DMS53 treated with DMSO at 0.1 percent for 48 hours (cell line): ENCODE measurements at regions not wholly inside any gene's neighbourhood (a gene's known extent, or its start where the extent isn't known, plus 50 kb on each side); places are given as distances from the start of the nearest gene placed in this dataset.

Experiments used
- DNase-seq: peaks from one replicate; lab custom pipeline; 2025; ENCODE audit not compliant: unreplicated experiment; lab: John Stamatoyannopoulos, UW

DNA sequence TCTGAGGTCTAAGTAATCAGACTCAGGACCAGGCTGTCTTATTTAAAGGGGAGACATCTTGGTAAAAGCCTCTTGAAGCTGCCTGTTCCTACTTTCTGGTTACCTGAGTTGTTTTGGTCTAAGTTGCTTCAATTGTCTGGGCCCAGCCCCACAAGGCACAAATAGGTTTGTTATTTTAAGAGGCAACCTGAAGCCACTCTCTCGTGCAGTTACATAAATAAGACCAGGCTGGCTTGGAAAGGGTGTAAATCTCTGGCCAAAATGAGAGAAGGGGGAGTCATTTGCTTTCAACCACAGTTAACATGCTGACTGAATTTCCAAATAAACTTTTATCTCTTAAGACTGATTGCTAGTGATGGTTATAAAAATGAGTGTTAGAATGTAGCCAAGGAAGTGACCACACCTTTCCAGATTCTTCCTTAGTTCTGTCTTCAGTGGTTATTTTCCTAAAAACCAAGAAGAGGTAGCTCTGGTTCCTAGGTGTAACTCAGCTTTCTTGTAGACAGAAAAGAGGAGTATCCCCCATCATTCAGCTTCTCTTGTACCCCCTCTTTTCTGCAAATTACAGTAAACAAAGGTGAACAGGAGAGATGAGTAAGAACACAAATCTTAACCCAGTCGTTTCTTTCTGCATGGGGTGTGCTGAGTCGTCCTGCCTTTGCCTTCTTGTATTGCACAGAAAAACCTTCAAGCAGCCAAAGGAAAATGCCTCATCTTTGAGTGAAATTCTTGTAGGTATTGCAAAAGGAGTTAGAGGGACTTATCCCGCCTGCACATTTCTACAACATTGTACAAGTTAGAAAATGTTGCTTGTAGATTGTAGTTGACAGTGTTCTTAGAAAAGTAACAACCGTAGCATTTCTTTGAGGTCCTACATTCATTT lies 161.5 kb upstream of the NT5C1B start:
- DNase-seq: no peak

GRCh38 chr2:18749912-18750526 lies 160.7 kb upstream of the NT5C1B start:
- DNase-seq: peak; percentile 33

GRCh38 chr2:18745431-18746272 lies 156.3 kb upstream of the NT5C1B start:
- DNase-seq: no peak

DNA sequence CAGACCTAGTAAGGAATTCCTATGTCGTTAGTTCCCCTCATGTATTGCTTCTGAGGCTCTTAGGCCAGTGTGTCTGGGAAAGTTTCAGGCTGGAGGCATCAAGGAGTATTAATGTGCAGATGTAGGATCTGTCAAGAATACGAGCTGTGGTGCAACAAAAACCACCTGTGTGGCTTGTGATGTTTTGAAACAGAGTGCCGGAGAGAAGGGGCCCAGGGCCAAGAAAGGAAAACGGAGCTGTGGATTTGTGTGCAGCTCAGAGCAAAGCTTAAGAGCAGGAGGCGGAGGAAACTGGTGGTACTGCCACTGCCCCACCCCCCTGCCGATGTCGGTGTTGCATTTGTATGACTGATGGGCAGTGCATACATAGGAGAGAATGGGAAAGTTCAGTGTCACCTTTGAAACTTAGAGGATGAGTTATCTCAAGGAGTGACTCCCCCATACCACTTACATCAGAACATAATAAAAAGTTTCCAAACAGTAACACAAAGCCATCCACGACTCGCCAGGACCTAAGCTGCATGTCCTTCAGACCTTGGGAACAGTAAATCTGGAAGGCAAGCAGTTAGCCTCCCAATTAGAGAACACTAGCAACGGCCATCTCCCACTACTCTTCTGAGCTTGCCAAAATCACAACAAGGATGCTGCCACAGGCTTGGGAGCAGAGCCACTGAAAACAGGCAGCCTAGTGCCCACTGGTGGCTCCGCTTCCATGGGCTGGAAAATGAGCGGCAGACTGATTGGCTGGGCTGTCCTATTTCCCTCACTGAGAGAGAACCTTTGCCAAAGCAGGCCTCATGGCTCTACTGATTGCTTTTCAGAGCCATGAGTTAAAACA lies 152.7 kb upstream of the NT5C1B start:
- no peak for DNase-seq

DNA sequence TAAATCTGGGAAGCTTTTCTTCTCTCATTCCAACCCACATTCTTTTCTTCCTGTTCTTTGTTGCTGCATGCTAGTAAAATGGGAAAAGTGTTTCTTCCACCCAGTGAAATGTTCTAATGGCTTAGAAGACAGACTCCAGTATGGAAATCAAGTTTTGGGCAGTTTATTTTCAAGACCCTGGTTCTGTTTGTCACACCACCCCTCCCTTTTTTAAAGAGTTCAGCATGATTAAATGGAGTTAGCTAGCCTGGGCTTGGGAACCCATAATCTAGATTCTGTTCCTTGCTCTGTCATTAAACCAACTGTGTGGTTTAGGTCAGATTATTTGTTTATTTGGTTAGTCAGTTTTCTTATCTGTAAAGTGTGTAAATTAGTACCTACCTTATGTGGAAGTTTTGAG lies 151.8 kb upstream of the NT5C1B start:
- no peak for DNase-seq

- no peak for DNase-seq
These were observed 151.1 kb upstream of the NT5C1B start for GRCh38 chr2:18740474-18740881.

DNA sequence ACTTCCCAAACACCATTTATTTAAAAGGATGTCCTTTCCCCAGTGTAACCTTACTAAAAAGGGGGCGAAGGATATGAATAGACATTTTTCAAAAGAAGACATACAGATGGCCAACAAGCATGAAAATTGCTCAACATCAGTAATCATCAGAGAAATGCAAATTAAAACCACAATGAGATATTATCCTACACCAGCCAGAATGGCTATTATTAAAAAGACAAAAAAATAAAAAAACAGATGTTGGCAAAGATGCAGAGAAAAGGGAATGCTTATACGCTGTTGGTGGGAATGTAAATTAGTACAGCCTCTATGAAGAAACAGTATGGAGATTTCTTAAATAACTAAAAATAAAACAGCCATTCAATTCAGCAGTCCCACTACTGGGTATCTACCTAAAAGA lies 142.3 kb upstream of the NT5C1B start:
- DNase-seq: no peak

DNA sequence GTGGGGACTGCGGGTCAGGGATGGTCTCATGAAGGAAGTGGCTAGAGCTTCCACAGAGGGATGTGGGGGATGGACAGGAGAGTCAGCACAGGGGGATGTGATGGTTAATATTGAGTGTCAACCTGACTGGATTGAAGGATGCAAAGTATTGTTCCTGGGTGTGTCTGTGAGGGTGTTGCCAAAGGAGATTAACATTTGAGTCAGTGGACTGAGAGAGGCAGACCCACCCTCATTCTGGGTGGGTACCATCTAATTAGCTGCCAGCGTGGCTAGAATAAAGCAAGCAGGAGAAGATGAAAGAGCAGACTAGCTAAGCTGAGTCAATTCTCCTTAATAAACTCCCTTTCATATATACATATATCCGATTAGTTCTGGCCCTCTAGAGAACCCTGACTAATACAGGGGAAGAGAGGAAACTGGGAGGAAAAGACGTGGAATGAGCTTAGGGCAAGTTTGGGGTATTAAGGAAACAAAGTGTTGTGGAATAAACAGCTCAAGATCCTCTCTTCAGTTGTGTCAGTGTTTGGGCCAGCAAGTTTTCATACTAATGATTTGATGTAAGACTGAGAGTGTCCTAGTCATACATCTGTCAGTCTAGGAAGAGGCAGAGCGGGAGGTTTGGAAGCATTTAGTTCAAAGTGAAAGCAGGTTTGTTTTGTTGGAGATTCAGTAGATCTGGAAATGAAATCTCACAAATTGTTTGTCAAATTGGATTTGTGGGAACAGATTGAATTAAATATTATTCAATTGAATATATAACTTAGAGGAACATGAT lies 135.2 kb upstream of the NT5C1B start:
- DNase-seq: no peak

DNA sequence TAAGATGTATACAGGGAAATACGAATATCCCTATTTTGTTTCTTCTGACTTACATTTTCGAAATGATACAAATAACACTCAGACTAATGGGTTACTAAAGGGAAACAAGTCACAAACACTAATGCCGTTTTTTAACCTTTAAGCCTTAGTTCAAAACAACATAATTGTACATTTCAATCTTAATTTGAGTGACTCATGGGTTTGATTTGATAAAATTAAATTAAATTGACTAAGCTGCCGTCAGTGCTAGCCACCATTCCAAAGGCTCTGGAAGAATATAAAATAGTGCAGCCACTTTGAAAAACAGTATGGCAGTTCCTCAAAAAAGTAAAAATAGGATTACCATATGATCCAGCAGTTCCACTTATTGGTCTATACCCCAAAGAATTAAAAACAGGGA lies 133.8 kb upstream of the NT5C1B start:
- DNase-seq: no peak

- no peak for DNase-seq
These were observed 132.7 kb upstream of the NT5C1B start for GRCh38 chr2:18722101-18722500.

DNA sequence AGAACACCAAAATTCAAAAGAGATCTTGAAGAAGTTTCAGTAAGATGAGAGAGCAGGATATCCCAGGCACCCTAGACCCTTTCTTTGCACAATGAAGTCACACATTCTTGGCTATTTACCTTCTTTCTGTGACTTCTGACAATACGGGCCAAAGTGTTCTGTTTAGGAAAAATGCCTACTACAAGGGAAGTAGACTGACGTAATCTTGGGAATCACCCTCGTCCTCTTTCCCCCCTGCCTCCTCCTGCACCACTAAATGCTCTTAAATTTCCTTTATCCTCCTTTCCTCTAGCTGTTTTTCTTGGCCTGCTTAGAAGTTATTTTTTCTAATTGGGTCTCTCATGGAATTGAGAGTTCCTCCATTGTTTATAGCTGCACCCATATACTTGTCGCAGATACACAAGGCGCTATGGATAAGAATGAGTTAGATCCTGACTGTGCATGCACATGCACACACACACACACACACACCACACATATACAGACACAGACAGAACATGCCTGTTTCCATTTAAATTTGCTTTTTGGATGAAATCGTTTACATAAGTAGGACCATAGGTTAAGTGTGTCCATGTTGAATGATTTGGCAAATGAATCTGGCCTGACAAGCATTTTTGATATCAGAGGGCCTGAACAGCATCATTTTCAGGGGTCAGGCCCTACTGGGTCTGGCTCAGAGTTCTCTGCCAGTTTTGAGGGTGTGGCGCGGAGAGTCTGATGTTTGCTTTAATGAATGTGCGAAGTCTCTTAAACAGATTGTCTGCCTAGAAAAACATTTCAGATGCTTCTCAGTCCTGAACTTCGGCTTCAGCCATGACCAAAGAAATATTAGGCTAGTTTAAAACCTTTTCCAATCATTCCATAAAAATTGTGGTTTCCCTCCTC lies 131.9 kb upstream of the NT5C1B start:
- DNase-seq: no peak

GRCh38 chr2:18719978-18720775 lies 130.8 kb upstream of the NT5C1B start:
- DNase-seq: no peak

- DNase-seq: no peak
These were observed 118.9 kb upstream of the NT5C1B start for GRCh38 chr2:18708203-18708715.

DNA sequence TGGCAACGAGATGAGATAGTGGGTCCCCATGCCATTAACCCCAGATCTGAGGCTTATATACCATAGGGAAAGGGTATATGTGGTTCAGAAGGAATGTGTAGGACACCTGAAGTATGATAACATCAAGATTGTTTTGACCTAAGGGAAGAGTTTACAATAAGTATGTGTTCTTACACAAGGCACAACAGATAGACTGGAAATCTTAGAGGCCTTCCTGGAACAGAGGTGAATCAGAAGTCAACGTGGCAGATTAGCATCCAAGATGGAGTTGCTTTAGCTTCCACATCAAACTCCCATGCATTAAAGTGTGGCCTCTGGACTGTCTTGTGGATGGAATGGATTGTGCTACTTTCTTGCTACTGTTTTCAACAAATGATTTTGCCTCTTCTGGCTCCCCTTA lies 116.6 kb upstream of the NT5C1B start:
- no peak for DNase-seq

GRCh38 chr2:18704276-18704675 lies 114.9 kb upstream of the NT5C1B start:
- DNase-seq: peak; percentile 18

- DNase-seq: no peak
These were observed 114.2 kb upstream of the NT5C1B start for GRCh38 chr2:18703555-18703954.

GRCh38 chr2:18701981-18702380 lies 112.6 kb upstream of the NT5C1B start:
- peak; percentile 1 for DNase-seq

- no peak for DNase-seq
These were observed 112.2 kb upstream of the NT5C1B start for GRCh38 chr2:18701546-18701945.
